GM18519 (cell line): ENCODE measurements at regions not wholly inside any gene's neighbourhood (a gene's known extent, or its start where the extent isn't known, plus 50 kb on each side); places are given as distances from the start of the nearest gene placed in this dataset.

Source experiments
- ATAC-seq: cut with Tn5 transposase; IDR thresholded peaks from one replicate; pipeline ENCODE4 v1.9.1; 2021; ENCODE audit warnings: mild to moderate bottlenecking, moderate library complexity; ENCODE audit not compliant: unreplicated experiment, low FRiP score

DNA sequence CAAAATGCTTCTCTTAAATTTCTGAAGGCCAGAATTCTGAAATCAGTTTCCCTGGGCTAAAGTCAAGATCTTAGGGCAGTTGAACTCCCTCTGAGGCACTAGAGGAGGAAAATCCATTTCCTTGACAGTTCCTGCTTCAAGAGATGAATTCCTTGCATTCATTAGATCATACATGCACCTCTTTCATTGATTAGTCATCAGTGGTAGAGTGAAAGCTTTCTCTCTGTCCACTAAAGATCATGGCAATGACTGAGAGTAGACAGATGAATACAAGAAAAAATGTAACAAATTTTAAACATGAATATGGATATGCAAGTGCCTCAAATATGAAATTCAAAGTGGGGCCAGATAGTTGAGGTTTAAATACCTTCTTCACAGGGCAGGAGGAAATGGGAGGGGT, 693.4 kb upstream of the TMEFF2 start:
- no peak for ATAC-seq

DNA sequence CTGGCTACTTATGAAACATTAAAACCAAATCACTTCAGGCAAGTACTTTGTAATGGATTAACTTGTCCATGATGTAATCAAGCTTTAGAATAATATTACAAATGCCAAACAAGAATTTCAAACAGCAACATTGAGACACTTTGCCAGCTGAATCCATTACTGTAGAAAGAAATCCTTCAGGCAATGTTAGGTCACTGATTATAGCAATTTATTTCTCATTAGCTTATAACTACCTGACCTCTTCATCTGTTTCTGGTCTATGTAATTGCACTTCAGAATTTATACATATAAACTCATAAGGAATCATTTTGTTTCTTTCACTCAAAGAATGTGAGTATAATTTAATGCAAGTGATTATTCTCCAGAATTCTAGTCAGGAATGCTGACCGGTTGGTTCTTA, 692.6 kb upstream of the TMEFF2 start:
- no peak for ATAC-seq

DNA sequence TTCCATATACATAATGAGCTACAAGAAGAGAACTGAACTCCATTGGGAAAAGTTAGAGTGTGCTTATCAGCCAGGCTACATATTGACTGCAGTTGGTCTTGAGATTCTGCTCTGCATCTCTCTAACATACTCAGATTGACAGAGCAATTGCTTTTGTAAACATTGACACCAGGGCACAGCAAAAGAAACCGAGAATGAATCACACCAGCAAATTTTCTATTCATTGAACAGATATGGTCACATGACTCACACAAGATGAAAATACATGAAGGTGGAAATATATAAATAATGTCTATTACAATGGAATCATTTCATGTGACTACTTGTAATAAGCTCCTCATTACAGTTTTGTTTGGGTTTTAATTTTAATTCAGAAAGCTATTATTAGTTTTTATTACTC, 691.9 kb upstream of the TMEFF2 start:
- no peak for ATAC-seq

DNA sequence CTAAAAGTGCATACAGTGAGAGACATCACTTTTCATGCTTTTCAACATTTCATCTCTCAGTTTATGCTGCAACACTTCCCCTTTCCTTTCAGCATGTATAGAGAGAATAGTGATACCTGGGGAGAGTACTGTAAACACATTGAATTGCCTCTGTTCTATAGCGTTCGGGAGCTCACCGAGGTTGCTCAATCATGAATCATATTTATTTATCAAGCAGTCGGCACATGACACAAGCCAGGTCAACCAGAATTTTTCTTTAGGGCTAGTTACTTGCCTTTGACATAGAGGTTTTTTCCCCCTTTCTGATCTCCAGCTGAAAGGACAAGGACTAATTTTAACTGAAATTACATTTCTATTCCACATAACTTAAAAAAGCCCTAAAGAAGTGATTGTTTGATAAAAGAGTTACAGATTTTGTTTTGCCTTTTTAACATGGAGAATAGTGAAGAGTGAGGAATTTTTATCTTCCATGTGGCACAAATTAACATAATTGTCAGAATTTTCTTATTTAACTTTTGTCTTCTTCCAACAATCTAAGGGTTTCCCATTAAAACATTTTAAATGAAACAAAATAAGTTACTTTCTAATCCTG, 690.9 kb upstream of the TMEFF2 start:
- no peak for ATAC-seq

DNA sequence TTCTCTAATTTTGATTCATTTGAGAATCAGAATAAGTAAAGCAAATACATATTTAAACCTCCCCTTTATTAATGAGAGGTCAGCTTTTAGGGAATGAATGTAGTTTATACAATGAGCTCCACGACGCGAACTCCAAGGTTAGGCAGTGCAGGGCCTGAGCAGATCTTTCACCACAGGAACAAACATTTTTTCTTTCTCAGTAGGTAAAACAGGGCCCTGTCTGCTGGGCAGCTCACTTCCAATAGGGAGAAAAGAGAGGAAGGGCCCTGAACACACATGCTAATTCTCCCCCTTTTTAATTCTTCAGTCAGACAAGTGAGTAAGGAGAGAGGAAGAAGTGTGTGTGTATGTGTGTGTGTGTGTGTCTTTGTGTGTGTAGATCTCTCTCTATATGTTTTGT, 682.4 kb upstream of the TMEFF2 start:
- ATAC-seq: no peak

DNA sequence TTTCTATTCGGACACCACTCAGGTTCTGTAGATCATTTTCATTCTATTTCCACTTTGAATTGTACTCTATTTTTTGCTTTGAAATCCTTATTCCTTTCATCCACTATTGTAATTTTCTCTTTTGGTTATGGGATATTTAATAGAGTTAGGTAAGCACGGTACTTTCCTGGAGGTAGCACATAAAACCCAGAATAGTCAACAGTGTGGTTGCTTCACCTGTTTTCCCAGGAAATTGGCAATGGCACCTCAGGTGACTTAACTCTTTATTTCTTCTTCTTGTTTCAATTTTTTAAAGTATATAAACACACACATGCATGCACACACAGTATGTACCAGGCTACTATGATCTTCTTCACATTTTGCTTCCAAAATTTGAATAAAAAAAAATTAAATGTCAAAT, 682.0 kb upstream of the TMEFF2 start:
- no peak for ATAC-seq

DNA sequence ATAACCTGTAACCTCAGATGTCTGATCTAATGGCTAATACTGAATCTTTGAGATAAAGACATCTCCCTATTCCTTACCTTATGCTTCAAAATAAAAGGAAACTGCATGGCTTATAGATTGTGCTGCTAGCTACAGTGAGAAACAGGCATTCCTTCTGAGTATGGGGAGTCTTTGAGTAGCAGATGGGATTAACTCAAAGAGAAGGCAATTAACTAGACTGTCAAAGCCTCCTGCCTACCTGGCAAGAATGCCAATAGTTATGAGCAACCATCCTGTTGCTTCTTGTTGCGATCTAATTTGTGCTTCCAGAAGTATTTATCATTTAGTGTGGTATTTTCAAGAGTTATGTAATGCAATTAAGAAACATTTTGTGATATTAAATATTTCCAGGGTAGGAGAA, 660.0 kb upstream of the TMEFF2 start:
- no peak for ATAC-seq

DNA sequence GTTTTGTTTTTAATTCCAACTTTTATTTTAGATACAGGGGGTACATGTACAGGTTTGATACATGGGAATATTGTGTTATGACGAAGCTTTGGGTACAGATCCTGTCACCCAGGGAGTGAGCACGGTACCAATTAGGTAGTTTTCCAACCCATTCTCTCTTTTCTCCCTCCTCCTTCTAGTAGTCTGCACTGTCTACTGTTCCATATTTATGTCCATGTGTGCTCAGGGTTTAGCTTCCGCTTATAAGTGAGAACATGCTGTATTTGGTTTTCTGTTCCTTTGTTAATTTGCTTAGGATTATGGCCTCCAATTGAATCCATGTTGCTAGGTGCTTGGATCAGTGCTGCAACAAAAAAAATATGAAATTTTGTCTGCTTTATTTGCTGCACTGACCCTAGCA, 659.3 kb upstream of the TMEFF2 start:
- no peak for ATAC-seq

DNA sequence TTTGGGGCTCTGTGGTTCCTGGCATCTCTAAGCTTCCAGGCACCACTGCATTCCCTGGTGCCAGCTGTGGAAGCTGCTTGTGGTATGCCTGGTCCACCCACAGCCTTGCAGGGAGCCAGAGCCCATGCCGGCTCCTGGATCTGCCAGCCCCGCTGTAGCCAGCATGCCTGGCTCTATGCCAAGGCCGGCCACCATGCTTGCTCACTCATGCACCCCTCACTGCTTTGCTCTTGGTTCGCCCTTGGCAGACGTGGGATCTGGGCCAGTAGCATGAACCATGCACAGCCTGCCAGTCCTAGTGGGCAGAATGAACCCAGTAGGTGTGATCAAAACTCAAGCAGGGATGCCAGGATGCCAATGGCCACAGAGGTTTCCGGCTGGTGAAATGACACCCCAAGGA, 634.2 kb upstream of the TMEFF2 start:
- ATAC-seq: no peak

DNA sequence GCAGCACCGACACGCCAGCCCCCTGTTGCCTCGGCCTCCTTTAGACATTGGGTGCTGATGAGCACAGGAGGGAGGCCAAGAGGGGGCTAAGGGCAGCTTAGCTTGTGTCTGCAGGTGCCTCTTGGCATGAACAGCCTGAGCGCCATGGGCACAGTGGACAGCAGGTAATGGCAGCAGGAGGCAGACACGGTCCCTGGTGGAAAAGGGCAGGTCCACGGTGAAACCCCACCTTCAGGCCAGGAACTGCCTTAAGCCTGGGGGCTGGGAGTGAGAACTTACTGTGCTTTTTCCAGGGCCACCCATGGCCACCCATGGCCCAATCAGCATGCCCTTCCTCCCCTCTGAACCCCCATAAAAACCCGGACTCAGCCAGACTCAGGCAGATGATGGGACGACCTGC, 633.4 kb upstream of the TMEFF2 start:
- ATAC-seq: no peak

DNA sequence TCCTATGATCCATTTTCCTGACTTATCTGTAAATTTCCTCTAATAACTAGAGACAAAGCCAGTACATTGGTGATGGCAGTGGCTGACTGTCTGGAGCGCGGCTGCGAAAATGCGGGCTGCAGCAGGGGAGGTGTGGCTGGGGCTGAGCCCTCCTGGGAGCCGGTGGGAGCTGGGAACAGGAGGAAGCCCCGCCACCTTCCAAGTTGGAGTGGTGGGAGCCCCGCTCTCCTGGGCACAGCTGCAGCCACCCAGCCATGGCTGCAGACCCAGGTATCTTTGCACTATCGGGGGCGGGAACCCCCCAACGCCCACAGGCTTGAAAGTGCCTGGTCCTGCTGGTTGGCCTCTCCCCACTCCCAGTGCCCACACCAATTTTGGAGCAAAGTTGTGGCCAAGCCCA, 633.0 kb upstream of the TMEFF2 start:
- ATAC-seq: no peak

DNA sequence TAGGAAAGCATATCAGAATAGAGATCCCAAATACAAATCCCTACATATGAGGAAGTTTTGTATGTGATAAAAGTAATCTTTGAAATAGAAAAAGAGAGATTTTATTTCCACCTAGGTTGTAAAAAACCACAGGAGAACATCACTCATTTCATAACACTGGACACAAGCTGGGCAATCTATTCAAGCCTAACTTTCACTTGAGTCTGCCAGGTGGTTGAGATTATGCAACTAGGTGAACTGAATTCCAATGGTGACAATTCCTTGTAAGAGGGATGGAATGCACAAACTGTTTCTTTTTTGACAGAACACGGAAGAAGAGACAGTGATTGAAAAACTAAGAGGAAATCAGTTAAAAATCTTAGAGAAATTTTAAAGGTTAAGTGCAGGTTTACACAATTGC, 619.6 kb upstream of the TMEFF2 start:
- no peak for ATAC-seq

DNA sequence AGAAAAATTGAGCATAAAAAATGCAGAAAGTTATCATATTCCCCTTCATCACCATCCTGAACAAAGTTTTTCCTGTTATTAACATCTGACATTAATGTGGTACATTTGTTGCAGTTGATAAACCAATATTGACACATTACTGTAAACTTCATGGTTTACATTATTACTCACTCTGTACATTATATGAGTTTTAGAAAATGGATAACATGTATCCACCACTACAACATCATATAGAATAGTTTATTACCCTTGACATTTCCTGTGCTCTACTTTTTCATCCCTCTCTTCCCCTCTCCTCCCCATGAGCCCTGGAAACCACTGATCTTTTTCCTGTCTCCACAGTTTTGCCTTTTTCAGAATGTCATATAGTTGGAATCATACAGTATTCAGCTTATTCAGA, 618.6 kb upstream of the TMEFF2 start:
- ATAC-seq: no peak

DNA sequence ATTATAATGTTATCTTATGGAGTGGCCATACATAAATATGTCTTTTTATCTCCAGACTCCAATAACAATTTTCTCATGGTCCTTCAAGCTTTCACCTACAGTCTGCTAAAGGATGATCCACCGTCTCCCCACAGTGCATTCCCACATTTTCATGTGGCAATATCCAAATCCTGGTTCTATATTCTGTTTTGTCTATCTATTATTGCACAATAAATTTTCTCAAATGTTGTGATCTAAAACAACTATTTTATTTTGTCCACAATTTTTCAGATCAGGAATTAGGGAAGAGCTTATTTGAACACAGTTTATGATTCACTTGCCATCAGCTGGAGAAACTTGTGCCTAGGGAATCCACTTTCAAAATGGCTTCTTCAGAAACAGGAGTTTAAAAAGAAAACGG, 614.4 kb upstream of the TMEFF2 start:
- ATAC-seq: no peak

DNA sequence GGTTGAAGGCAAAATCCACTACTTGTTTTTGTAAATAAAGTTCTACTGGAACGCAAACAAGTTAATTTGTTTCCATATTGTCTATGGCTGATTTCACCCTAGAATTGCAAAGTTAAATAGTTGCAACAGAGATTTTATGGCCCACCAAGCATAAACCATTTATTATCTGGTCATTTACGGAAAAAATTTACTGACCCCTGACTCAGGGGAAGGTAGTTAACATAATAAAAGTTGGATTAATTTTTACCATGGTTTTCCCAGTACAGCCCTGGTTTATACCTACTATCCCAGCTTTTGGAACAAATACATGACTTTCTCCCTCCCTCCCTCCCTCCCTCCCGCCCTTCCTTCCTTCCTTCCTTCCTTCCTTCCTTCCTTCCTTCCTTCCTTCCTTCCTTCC, 588.9 kb upstream of the TMEFF2 start:
- no peak for ATAC-seq

DNA sequence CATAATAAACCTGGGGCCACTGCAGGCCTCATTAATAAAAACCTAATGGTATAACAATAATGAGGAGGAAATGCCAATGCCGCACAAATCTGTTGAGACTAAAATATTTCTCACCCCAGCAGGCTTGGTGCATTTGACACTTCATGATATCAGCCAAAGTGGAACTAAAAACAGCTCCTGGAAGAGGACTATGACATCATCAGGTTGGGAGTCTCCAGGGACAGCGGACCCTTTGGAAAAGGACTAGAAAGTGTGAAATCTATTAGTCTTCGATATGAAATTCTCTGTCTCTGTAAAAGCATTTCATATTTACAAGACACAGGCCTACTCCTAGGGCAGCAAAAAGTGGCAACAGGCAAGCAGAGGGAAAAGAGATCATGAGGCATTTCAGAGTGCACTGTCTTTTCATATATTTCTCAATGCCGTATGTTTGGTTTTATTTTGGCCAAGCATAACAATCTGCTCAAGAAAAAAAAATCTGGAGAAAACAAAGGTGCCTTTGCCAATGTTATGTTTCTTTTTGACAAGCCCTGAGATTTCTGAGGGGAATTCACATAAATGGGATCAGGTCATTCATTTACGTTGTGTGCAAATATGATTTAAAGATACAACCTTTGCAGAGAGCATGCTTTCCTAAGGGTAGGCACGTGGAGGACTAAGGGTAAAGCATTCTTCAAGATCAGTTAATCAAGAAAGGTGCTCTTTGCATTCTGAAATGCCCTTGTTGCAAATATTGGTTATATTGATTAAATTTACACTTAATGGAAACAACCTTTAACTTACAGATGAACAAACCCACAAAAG, 580.9 kb upstream of the TMEFF2 start:
- ATAC-seq: no peak

DNA sequence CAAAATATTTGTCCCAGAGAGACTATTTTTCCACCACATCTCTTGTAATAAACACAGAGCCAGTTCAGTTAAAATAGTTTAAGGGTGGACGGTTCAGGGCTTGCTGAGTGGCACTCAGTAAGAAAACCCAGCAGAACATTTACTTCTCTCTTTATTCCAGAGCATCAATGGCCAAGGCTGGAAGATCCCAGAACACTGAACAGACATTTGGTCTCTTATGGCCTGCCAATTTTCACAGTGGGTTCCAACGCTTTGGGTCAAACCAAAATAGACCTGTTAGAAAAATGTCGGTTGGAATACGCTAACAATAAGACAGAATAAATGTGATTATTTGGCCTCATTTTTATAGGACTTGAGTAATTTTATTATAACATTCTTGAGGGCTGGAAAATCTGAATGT, 580.3 kb upstream of the TMEFF2 start:
- no peak for ATAC-seq

DNA sequence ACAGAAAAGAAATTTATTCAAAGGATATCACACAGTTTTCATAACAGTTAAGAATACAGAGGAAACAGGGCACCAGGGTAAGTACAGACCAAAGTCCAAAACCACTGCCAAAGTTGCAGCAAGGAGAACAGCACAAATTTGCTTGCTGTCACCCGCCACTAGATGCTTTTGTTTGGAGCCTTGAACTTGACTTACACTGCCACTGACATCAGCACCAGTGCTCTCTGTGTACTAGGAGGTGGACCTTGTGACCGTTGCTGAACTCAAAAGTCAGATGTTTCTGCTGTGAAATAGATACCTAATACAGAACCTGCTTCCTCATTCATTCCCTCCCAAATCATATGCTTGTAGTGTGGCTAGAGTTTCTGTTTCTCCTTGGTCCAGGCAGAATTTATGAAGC, 578.3 kb upstream of the TMEFF2 start:
- no peak for ATAC-seq

DNA sequence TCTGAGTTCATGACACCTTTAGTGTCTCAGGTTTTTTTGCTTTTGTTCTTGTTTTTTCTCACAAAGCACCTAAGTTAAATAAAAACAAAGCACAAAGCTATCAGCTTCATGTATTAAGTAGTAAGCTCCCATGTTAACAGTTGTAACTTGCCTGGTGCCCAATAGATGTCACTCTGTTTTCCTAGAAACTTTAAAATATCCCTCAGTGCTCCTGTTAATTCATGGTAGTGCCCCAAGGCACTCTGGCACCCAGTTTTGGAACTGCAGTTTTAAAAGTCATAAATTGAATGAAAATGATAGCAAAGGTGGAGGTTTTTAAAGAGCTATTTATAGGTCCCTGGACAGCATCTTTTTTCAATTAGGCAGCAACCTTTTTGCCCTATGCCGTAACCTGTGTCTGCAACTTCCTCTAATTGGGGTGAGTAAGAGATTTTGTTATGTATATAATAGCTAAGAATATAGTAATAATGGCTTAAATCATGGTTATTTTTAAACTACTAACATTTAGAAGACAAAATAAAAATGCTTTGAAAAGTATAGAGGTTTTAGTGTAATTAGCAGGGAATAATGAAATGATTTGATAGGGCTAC, 555.0 kb upstream of the TMEFF2 start:
- no peak for ATAC-seq

DNA sequence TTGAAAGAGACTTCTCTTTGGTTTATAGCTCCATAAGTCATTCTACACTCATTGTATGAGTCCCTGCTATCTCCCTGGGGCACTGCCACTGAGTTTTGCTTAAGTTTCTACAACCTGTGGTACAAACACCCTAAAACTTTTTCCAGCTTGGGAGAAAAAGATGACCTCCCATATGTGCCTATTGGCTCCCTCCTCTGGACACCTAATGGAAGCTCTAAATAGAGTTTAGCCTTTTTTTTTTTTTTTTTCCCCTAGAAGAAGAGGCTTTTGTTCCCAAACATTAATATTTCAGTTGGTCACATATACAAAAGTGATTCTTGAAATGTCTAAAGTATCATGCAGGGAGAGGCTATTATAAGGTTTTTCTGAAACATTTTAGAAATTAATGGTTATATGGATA, 547.2 kb upstream of the TMEFF2 start:
- ATAC-seq: no peak

DNA sequence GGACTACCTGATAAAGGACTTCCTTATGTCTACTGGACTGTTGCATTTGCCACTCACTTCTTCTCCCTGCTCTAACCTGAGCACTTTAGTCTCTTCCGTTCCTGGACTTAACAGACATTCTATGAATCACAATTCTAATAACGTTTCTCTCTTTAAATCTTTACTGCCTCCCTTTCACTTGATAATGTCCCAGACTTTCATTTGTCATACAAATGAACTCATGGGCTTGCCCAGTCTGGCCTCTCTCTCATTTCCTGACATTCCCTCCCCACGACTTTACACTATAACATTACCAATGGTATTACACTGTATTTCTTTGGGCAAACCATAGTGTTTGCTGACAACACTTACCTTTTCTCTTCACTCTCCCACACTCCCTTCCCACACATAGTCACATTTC, 540.7 kb upstream of the TMEFF2 start:
- ATAC-seq: no peak

DNA sequence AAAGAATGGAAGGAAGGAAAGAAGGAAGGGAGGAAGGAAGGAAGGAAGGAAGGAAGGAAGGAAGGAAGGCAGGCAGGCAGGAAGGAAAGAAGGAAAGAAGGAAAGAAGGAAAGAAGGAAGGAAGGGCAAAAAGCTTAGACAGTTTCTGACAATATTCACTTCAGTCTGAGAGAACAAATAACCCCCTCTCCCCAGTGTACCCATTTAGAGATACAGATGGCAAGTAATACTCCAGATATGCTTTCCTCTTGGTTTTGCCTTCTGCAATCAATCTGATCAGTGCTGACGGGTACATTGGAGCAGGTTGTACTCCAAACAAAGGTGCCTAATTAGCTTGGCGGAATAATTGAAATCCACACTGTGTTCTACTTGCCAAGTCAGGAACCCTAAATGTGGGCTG, 534.6 kb upstream of the TMEFF2 start:
- ATAC-seq: no peak
